HG02852 (cell line): ENCODE measurements at regions not wholly inside any gene's neighbourhood (a gene's known extent, or its start where the extent isn't known, plus 50 kb on each side); places are given as distances from the start of the nearest gene placed in this dataset.
"Not testable (repeated sequence)": the region's sequence is repeated elsewhere in the genome, so short reads cannot be mapped to it uniquely, and the experiment has no call there.

Experiments used
- ATAC-seq: cut with Tn5 transposase; IDR thresholded peaks from one replicate; pipeline ENCODE4 v1.9.1; 2021; ENCODE audit warnings: mild to moderate bottlenecking, moderate library complexity; ENCODE audit not compliant: unreplicated experiment

- ATAC-seq = no peak
Observed at GRCh38 chr5:158039911-158040347, 181.0 kb upstream of the CLINT1 start.

GRCh38 chr5:158039441-158039840 is 180.5 kb upstream of the CLINT1 start:
- no peak for ATAC-seq

- not testable (repeated sequence) for ATAC-seq
Observed at GRCh38 chr5:158036983-158037595, 178.1 kb upstream of the CLINT1 start.

DNA sequence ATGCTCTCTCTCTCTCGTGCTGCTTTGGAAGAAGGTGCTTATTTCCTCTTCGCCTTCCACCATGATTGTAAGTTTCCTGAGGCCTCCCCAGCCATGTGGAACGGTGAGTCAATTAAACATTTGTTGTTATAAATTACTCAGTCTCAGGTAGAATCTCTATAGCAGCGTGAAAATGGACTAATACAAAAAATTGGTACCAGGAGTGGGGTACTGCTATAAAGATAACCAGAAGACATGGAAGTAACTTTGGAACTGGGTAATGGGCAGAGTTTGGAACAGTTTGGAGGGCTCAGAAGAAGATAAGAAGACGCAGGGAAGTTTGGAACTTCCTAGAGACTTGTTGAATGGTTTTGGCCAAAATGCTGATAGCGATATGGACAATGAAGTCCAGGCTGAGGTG is 175.6 kb upstream of the CLINT1 start:
- not testable (repeated sequence) for ATAC-seq

DNA sequence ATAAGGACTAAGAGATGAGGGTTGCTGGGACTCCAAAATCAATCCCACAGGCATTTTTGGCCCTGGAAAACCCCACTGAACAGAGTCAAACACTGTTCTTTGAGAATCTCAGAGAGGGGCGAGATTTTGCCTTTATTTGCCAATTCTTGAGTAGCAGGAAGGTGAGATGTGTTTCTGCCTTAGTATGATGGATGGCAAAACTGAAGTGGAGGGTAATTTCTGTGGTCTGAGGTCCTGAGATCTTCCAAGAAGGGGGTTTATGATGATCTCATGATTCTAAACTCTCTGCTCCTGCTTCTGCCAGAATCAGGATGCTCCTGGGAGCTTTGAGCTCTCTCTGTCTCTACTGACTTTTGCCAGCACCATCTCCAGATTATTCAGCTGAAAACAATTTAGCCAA is 174.8 kb upstream of the CLINT1 start:
- no peak for ATAC-seq

- ATAC-seq = no peak
Observed at GRCh38 chr5:158033076-158033475, 174.1 kb upstream of the CLINT1 start.

DNA sequence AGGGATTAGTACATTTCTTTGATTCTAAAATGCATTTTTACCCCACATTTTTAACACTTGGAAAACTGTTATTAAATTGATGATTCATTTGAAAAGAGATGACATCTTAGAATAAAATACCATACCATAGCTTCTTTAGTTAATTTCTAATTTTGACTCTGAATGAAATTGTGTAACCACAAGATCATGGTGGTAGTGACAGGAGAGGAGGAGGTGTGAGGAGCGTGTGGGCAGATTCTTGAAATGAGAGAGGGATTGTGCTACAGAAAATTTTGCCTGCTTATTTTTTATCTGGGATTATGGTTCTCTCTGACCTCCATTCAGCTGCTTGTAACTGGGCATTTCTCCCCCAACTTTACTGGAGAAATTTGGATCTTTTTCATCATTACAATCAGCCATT is 173.3 kb upstream of the CLINT1 start:
- no peak for ATAC-seq

- ATAC-seq = no peak
Observed at GRCh38 chr5:158027806-158028775, 169.1 kb upstream of the CLINT1 start.

GRCh38 chr5:158026304-158027031 is 167.5 kb upstream of the CLINT1 start:
- no peak for ATAC-seq

GRCh38 chr5:158023266-158023665 is 164.3 kb upstream of the CLINT1 start:
- no peak for ATAC-seq

DNA sequence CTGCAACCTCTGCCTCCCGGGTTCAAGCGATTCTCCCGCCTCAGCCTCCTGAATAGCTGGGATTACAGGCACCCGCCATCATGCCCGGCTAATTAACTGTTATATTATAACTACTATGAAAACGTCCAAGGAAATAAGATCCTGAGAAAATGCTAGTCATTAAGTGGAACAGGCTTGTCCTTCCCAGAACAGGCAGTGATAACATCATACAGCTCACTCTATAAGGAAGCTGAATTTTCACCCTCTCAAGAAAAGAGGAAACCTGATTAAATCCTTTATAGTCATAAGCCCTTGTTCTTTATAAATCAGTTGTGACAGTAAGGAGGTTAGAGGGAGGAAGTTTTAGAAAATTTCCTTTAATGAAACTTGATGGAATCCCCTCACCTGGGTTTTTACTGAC is 163.9 kb upstream of the CLINT1 start:
- ATAC-seq = no peak

DNA sequence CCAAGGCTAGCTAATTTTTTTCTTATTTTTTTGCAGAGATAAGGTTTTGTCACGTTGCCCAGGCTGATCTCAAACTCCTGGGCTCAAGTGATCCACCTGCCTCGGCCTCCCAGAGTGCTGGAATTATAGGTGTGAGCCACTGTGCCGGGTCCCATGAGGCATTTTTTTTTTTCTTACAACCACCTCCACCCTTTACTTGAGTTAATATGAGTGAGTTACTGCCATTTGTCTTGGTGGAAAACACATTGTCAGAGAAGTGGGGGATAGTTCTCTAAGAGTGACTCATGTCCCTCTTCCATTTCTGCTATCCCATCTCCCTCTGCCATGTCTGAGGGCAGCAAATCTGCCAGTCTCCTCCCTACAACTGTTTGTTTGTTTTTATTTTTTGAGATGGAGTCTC is 163.4 kb upstream of the CLINT1 start:
- no peak for ATAC-seq

DNA sequence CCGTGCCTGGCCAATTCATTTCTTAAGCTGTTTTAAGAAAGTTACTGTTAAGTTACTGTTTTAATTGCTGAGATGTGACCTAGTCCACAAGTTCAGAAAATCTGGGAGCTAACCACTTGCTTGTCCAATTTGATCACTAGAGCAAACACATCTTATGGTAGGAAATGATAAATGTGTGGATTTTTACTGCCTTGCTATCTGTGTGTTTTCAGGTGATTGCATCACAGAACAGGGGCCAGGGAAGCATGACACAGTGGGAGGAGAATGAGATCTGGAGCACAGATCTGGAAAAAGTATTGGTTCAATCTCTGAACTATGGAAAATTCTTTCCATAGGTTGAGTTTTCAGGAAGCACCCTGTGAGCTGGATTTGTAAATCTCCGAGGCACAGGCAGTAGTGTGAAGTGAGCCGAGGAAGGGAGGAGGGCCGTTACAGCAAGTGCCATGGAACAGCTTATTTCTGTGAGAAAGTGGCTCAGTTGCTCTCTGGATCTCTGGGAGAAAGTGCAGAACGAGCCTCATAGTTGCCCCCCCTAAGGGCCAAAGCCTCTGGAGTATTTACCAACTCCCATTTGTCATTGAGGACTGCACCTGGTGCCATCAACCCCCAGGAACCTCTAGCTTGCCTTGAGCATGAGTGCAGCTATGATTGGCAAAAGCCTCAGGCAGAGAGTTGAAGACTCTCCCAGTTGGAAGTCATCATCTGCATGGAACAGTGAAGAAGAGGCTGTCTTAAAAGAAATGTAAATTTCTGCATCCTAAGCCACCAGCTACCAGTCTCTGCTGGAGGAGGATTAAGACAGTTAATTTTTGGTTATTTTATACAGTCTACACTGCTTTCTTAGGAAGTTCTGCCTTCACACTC is 161.8 kb upstream of the CLINT1 start:
- no peak for ATAC-seq

DNA sequence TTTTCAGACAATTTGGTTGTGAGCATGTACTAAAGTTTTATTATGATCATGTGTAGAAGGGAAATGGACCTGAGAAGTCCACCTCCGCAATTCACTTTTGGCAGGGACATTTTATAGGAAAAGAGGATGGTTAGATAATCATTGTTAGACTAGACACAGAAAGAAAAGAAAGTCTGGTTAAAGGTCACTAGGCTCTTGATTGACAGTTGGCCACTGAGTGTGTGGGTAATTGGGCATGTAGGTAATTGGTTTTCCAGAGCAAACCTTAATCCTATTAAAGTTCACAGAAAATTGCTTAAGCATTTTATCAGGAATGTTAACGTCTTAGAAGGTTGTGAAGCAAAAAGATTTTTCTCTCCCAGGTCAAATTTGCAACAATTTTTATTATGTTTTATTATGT is 158.5 kb upstream of the CLINT1 start:
- no peak for ATAC-seq

DNA sequence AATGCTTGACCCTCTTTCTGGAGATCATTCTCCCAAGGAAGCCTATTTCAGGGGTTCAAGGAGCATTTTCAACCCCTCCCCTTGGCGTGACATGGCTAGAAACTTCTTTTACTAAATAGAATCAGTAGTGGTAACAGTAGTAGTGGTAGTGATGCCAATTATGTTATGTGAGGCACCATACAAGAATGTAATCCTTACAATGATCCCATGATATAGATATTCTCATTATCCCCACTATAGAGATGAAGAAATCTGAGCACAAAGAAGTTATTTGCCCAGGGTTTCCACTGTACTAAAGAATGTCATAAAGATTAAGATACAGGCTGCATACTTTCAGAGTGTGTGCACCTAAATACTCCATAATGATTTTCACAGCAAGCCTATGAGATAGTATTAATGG is 155.4 kb upstream of the CLINT1 start:
- ATAC-seq = no peak

DNA sequence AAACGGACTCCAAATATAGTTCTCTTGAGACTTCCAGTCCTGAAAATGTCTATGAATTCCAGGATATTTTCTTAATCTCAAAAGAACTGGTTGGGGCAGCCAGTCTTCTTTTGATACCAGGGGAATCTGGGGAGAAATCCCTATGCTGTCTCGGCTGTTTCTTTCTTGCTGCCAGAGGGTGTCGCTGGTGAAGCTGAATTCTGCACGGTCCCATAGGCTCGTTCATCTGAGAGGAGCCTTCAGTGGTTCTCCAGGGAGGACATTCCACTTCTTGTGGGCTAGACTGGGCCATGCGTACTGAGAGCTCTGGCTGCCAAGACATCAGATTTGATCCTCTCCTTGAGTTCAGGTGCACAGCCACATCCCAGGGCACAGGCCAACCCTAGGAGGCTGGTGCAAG is 155.0 kb upstream of the CLINT1 start:
- no peak for ATAC-seq

DNA sequence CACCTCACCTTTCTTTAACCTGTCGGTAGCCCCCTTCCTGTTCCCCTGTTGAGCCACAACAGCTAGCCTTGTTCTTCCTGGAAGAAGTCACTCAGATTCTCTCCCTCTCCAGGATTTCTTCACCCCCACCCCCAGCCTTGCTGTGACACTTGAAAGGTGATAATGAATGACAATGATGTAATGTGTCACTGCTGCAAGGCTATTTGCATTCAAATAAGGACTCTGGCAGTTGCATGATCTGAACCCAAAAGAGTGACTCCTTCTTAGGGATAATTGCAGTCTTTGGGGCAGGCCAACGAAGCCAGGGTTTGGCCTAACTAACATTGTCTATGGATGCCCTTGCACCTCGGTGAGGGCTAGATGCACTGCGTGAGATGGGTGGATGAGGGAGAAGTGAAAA is 154.4 kb upstream of the CLINT1 start:
- ATAC-seq = no peak

- ATAC-seq = no peak
Observed at GRCh38 chr5:158011422-158011821, 152.5 kb upstream of the CLINT1 start.

DNA sequence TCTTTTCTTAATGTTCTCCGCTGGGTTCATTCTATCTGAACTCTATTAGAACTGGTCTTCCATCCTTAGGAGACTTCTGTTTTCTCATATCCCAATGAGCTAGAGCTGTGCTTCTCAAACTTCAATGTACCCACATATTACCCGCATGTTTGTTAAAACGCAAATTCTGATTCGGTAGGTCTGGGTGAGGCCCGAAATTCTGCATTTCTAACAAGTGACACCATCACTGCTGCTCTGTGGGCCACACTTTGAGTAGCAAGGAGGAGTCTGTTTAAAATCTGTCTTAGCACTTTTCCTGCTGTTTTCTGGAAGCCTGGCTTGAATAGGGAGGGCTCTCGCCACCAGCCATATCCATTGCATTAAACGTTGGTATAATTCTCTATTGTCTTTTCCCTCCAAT is 151.9 kb upstream of the CLINT1 start:
- no peak for ATAC-seq

DNA sequence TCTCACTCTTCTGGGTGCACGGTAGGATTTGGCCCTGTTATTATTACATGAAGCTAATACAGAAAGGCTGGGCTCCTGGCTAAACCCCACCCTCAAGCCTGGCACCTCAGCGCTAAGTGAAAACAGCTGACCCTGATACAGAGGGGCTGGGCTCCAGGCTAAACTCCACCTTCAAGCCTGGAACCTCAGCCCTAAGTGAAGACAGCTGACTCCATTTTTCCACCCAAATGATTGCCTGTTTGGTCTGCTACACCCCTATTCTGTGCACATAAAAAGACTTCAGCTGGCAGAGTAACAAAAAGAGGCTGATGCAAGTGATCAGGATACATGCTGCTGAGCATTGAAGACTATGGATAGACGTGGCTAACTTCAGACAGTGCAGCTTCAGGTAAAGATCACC is 148.4 kb upstream of the CLINT1 start:
- no peak for ATAC-seq

DNA sequence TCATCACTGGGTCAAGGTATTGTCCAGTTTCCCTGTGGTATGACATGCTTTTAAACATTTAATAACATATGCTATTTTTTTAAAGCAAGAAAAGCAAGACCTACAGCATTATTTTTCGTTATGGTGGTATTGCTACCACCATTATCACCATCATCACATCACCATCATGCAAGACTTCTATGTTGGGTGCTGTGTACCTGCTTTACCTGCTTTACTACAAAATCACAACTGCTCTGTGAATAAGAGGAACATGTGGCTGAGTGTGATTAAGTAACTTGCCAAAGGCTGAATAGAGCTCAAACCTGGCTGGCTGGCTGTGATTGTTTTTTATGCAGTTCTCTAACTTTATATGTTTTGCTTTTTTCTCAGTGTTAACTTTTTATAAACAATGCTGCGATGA is 140.8 kb upstream of the CLINT1 start:
- no peak for ATAC-seq
